Upper lobe of left lung (tissue), 6 donors: ENCODE measurements at regions not wholly inside any gene's neighbourhood (a gene's known extent, or its start where the extent isn't known, plus 50 kb on each side); places are given as distances from the start of the nearest gene placed in this dataset.

ENCODE experiments used
- ATAC-seq, 2 donors: fragments of 200-7000 bp; cut with Tn5 transposase; one replicate each; pipeline ENCODE4 v1.9.1; 2022; ENCODE audit warnings: mild to moderate bottlenecking in 2 of 2, moderate library complexity in 2 of 2; ENCODE audit not compliant: low FRiP score in 2 of 2
- DNase-seq, 2 donors: peaks; one replicate each; pipeline ENCODE4 v3.0.0-alpha.2; 2019 to 2020
- H3K27ac ChIP-seq, 4 donors: fragments of 200-600 bp; sonication (generic); one replicate each; pipeline ENCODE4 v1.5.1; 2016 to 2019
- H3K27me3 ChIP-seq, 4 donors: fragments of 200-600 bp; sonication (generic); one replicate each; pipeline ENCODE4 v1.5.1; 2017 to 2019
- H3K36me3 ChIP-seq, 4 donors: fragments of 200-600 bp; sonication (generic); one replicate each; pipeline ENCODE4 v1.5.1; 2016 to 2019
- H3K4me1 ChIP-seq, 4 donors: fragments of 200-600 bp; sonication (generic); one replicate each; pipeline ENCODE4 v1.5.1; 2018 to 2019
- H3K4me3 ChIP-seq, 4 donors: fragments of 200-600 bp; sonication (generic); one replicate each; pipeline ENCODE4 v1.5.1; 2017 to 2019; ENCODE audit warnings: mild to moderate bottlenecking in 2 of 4, moderate library complexity in 1 of 4
- H3K9me3 ChIP-seq, 4 donors: fragments of 200-600 bp; sonication (generic); one replicate each; pipeline ENCODE4 v1.5.1; 2018 to 2019
- CTCF ChIP-seq, 6 experiments: fragments of 450-650 bp in 4 of 6; fragments of 200-600 bp in 2 of 6; sonication (generic) in 2 of 6; IDR thresholded peaks; one replicate each; pipeline ENCODE4 v1.5.1; 2016 to 2019; ENCODE audit warnings: antibody characterized with exemption in 6 of 6
- EP300 ChIP-seq, 4 donors: sonication (generic); formaldehyde crosslinking; IDR thresholded peaks; one replicate each; pipeline ENCODE4 v1.5.1; 2017; ENCODE audit warnings: antibody characterized with exemption in 4 of 4, control low read depth in 2 of 4
- POLR2A ChIP-seq, 4 donors: fragments of 450-650 bp; IDR thresholded peaks; one replicate each; pipeline ENCODE4 v1.5.1; 2016 to 2017; ENCODE audit warnings: antibody characterized with exemption in 4 of 4, mild to moderate bottlenecking in 2 of 4
- POLR2AphosphoS5 ChIP-seq, 2 donors: sonication (generic); formaldehyde crosslinking; IDR thresholded peaks; one replicate each; pipeline ENCODE4 v1.5.1; 2017; ENCODE audit warnings: antibody characterized with exemption in 2 of 2
- WGBS, 2 donors: methylation state at CpG; one replicate each; pipeline ENCODE4 v1.1.5; 2017 to 2018; 5-methylcytosine and 5-hydroxymethylcytosine counted together
- donor health status: DM: no; HTN: no; CAD: no; lungs with moderate emphysema.
- donor health status: DM: no; HTN: yes; CAD: no; lungs with severe emphysema.

- no peak overlapping the region for H3K4me3 ChIP-seq
- no peak for ATAC-seq
These were observed 196.6 kb upstream of the SDK2 start for GRCh38 chr17:73840829-73841228.

GRCh38 chr17:73841431-73842060 is 197.3 kb upstream of the SDK2 start:
- H3K4me1 ChIP-seq = no peaks in the 10 kb centered on the region
- H3K27ac ChIP-seq = no peak overlapping the region
- H3K27me3 ChIP-seq = no peaks in the 10 kb centered on the region
- ATAC-seq (no peak), DNase-seq (no peak)
- H3K9me3 ChIP-seq = no peaks in the 10 kb centered on the region
- H3K36me3 ChIP-seq = no peaks in the 10 kb centered on the region
- H3K4me3 ChIP-seq = no peak overlapping the region
- TF ChIP-seq POLR2AphosphoS5 (IDR thresholded peaks at IDR 0.05) (no peak), CTCF (IDR thresholded peaks at IDR 0.05) (peak in 3 of 6 experiments; percentile 43 to 50 (median 47)), POLR2A (IDR thresholded peaks at IDR 0.05) (no peak), EP300 (IDR thresholded peaks at IDR 0.05) (no peak)
- 86 to 89% methylated on average over 3 of the region's 3 CpGs for WGBS, 2 donors

More at GRCh38 chr17:73840829-73841228, 196.6 kb upstream of the SDK2 start:
- DNase-seq = no peak
- Histone ChIP-seq H3K27me3 (no peaks in the 10 kb centered on the region), H3K9me3 (no peaks in the 10 kb centered on the region), H3K4me1 (no peaks in the 10 kb centered on the region), H3K27ac (no peak overlapping the region), H3K36me3 (no peaks in the 10 kb centered on the region)
- TF ChIP-seq POLR2A (IDR thresholded peaks at IDR 0.05) (no peak), CTCF (IDR thresholded peaks at IDR 0.05) (no peak), EP300 (IDR thresholded peaks at IDR 0.05) (no peak), POLR2AphosphoS5 (IDR thresholded peaks at IDR 0.05) (no peak)
- WGBS, 2 donors = 80 to 83% methylated on average over 1 of the region's 1 CpG

- TF ChIP-seq POLR2A (IDR thresholded peaks at IDR 0.05) (no peak), POLR2AphosphoS5 (IDR thresholded peaks at IDR 0.05) (no peak), CTCF (IDR thresholded peaks at IDR 0.05) (no peak), EP300 (IDR thresholded peaks at IDR 0.05) (no peak)
- Histone ChIP-seq H3K36me3 (no peaks in the 10 kb centered on the region), H3K4me1 (no peaks in the 10 kb centered on the region), H3K27ac (no peak overlapping the region), H3K4me3 (no peak overlapping the region), H3K27me3 (no peaks in the 10 kb centered on the region), H3K9me3 (no peaks in the 10 kb centered on the region)
- 89 to 95% methylated on average over 12 of the region's 12 CpGs for WGBS, 2 donors
- ATAC-seq = no peak
- no peak for DNase-seq
These were observed 203.7 kb upstream of the SDK2 start for GRCh38 chr17:73847952-73848351.

- Histone ChIP-seq H3K27me3 (no peaks in the 10 kb centered on the region), H3K9me3 (no peaks in the 10 kb centered on the region), H3K36me3 (no peaks in the 10 kb centered on the region), H3K4me1 (no peaks in the 10 kb centered on the region), H3K4me3 (no peak overlapping the region), H3K27ac (no peak overlapping the region)
- WGBS, 2 donors = 63% methylated on average over 3 of the region's 3 CpGs; no CpG with 5 or more reads in 1 of the 2 donors
- no peak for DNase-seq
- no peak for TF ChIP-seq CTCF (IDR thresholded peaks at IDR 0.05)
- no peak for TF ChIP-seq EP300 (IDR thresholded peaks at IDR 0.05)
- TF ChIP-seq POLR2A (IDR thresholded peaks at IDR 0.05) = no peak
- no peak for TF ChIP-seq POLR2AphosphoS5 (IDR thresholded peaks at IDR 0.05)
- no peak for ATAC-seq
These were observed 206.2 kb upstream of the SDK2 start for GRCh38 chr17:73850426-73850825.

- H3K27me3 ChIP-seq = no peaks in the 10 kb centered on the region
- ATAC-seq = no peak
These were observed 206.8 kb upstream of the SDK2 start for GRCh38 chr17:73851091-73851490.

More at GRCh38 chr17:73851091-73851490, 206.8 kb upstream of the SDK2 start:
- Histone ChIP-seq H3K36me3 (no peaks in the 10 kb centered on the region), H3K9me3 (no peaks in the 10 kb centered on the region), H3K27ac (no peak overlapping the region), H3K4me3 (no peak overlapping the region), H3K4me1 (no peaks in the 10 kb centered on the region)
- DNase-seq = no peak
- 60 to 61% methylated on average over 2 of the region's 2 CpGs for WGBS, 2 donors
- TF ChIP-seq POLR2AphosphoS5 (IDR thresholded peaks at IDR 0.05) (no peak), CTCF (IDR thresholded peaks at IDR 0.05) (no peak), EP300 (IDR thresholded peaks at IDR 0.05) (no peak), POLR2A (IDR thresholded peaks at IDR 0.05) (no peak)
